HG03280 (cell line): ENCODE measurements at regions not wholly inside any gene's neighbourhood (a gene's known extent, or its start where the extent isn't known, plus 50 kb on each side); places are given as distances from the start of the nearest gene placed in this dataset.

Source experiments
- ATAC-seq: cut with Tn5 transposase; IDR thresholded peaks from one replicate; pipeline ENCODE4 v1.9.1; 2021; ENCODE audit warnings: mild to moderate bottlenecking, moderate library complexity; ENCODE audit not compliant: unreplicated experiment

DNA sequence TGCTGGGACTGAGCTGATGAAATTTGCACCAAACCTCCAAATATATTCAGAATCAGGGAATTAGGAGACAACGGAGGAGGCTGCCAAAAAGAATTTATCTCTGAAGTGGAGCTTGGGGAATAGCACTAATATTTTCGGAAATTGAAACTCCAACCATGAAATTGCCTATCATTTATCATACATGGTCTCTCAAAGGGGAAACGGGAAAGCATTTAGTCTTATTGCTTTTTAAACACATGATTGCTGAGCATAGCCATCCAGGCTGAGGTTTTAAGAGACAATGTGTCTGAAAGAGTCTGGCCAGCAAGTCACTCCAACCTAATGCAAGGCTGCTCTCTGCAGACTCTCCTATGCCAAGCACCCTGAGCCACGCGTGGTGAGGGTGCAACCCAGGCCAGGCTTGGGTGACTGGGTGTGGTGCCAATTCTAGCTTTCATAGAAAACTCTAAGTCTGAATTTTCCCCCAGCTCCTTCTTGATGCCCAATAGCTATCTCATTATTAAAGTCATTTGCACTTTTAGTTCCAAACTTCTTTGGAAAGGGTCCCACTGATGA lies 200.2 kb downstream of the RPLP1 start:
- no peak for ATAC-seq

- ATAC-seq: no peak
These were observed 200.7 kb downstream of the RPLP1 start for GRCh38 chr15:69653306-69653705.

- ATAC-seq: no peak
These were observed 201.2 kb downstream of the RPLP1 start for GRCh38 chr15:69653846-69654245.

DNA sequence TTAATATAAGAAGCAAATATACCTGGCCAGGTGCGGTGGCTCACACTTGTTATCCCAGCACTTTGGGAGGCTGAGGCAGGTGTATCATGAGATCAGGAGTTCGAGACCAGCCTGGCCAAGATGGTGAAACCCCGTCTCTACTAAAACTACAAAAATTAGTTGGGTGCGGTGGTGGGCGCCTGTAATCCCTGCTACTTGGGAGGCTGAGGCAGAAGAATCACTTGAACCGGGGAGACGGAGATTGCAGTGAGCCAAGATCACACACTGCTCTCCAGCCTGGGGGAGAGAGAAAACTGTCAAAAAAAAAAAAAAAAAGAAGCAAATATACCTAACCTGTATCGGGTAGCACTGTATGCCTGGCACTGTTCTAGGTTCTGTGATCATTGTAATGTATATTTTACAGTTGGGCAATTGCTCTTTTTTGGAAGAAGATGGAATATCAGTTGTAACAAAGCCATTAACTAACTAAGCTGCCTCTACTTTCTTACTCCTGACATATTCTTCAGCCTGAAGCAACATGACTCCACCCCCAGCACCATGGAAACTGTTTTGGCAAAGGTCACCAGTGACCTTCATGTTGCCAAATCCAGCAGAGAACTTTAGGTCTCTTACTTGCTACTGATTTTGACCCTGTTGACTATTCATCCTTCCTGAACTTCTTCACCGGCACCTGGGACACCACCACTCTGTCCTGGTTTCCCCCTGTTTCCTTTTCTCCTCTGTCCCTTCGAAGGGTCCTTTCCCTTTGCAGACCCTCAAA lies 203.8 kb downstream of the RPLP1 start:
- no peak for ATAC-seq

- ATAC-seq: no peak
These were observed 205.0 kb downstream of the RPLP1 start for GRCh38 chr15:69657626-69658025.

- ATAC-seq: no peak
These were observed 205.9 kb downstream of the RPLP1 start for GRCh38 chr15:69658411-69658945.

GRCh38 chr15:69659454-69660050 lies 206.9 kb downstream of the RPLP1 start:
- no peak for ATAC-seq

DNA sequence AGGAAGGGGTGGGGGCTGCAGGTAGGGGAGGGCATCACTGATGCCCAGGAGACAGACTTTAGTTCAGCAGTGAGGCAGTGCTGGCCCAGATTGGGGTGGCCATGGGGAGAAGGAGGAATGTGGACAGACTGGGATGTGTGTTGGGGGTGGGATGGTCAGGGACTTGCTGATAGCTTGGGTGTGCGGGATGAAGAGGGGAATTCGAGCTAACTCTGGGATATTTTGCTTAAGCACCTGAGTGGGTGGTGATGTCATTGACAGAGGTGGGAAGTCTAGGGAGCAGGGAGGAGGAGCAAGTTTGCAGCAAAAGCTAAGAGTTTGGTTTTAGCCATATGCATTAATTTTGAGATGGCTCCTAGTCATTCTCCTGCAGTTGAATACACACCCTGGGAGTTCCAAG lies 207.5 kb downstream of the RPLP1 start:
- no peak for ATAC-seq

- ATAC-seq: no peak
These were observed 208.2 kb downstream of the RPLP1 start for GRCh38 chr15:69660658-69661405.

GRCh38 chr15:69661446-69661845 lies 208.8 kb downstream of the RPLP1 start:
- ATAC-seq: no peak

DNA sequence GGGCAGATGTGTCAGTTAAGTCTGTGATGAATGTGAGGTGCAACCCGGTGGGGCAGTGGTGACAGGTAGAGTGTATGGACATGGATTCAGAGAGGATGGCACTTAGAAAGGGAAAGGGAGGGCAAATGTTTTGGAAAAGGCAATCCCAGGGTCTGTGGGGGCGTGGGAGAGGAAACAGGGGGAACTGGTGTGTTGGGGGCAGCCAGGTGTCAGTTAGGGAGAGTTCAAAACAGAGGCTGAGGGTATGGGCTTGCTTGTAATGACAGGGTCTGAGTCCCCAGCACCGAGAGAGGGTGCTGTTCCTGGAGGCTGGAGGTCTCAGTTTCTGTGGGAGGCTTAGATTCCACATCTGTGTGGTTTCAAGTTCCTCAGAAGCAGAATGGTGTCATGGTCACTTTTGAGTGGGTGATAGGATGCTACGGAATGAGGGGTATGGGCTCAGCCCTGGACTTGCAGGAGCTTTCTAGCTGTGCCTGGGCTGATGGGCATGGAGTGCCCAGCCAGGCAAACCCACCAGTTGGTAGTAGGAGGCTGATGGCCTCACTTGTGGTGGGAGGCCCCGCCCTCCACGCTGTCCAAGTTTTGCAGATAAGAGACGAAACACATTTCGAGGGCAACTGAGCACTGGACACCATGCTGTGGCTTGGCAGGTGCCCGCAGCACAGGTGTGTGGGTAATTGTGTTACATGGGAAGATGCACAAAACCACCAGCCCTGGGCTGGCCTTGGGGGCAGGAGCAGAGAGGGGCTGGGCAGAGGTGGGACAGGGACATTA lies 209.4 kb downstream of the RPLP1 start:
- no peak for ATAC-seq

GRCh38 chr15:69662645-69663000 lies 210.0 kb downstream of the RPLP1 start:
- ATAC-seq: no peak

DNA sequence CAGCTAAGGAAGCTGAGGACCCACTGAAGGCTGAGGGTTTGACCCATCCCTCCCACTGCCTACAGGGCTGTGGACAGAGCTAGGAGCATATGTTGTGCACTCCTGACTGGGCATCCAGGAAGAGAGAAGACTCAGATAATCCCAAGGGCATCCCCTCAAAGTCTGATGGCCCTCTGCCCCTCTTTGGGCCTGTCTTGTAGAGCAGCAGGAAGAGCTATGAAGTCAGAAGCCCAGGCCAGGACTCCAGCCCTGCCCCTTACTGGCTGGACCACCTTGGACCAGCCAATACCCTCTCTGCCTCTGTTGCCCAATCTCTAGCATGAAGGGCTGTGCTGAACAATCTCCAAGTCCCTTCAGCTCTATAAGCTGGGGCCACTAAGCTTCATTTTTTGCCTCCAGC lies 210.8 kb downstream of the RPLP1 start:
- ATAC-seq: no peak

- ATAC-seq: no peak
These were observed 211.4 kb downstream of the RPLP1 start for GRCh38 chr15:69663982-69664381.

DNA sequence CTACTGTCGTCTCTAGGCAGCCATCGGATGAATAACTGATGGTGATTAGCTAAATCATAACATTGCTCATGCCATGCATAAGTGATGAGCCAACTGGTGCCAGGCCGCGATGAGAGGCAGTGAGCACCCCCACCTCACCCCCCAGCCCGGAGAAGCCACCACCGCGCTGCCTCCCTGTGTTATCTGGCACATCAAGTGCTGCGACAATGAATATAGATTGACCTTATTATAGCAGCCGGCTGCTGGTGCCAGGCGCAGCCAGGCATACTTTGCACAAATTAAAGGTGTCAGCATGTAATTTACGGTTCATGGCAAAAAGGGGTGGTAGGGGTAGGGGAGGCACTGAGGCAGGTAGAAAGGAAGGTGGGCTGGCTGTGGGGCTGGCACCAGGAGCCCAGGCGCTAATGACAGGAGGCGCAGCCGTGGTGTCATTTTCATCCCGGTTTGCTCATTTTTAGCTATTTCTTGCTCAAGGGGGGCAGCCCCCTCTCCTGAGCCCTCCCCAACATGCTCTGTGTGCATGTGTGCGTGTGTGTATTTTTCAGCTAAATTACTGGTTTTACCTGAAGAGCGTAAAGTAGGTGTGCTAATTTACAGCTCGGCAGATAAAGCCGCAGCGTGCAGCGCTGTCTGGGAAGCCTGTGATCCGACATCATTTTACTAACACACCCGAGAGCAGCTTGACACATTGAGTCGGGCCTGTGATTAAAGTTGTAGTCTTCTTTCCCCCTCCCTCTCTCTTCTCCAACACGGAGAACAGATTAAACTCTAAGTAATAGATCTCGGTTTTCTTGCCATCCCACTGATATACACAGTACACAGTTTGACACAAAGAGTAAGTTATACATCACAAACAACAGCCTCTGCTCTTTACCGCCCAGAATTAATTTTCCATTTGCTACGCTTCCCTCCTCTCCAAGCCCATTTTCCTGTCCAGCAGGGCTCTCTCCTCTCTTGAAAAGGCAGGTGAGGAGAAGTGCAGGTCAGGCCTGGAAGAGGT lies 212.3 kb downstream of the RPLP1 start:
- ATAC-seq: no peak

DNA sequence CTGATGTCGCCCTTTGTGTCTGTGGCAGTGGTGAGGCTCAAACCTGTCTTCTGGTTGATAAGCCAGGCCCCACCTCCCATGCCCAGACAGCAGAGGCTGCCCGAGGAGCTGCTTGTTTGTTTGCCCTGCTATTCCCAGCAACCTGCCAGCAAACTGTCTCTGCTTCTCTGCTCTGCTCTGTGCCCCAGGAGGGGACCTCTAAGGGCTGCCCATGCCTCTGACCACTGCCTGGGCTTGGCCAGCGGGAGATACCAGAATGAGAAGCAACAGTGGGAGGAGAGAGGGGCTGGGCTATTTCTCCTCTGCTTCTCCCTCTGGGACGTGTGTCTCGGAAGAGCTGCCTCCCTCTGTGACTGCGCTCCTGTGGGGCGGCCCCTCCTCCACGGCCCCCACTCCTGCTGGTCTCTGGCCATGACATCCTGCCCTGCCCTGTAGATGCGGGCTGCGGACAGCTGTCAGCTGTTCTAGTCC lies 213.1 kb downstream of the RPLP1 start:
- no peak for ATAC-seq

- ATAC-seq: peak; percentile 17
These were observed 213.8 kb downstream of the RPLP1 start for GRCh38 chr15:69666441-69666882.

DNA sequence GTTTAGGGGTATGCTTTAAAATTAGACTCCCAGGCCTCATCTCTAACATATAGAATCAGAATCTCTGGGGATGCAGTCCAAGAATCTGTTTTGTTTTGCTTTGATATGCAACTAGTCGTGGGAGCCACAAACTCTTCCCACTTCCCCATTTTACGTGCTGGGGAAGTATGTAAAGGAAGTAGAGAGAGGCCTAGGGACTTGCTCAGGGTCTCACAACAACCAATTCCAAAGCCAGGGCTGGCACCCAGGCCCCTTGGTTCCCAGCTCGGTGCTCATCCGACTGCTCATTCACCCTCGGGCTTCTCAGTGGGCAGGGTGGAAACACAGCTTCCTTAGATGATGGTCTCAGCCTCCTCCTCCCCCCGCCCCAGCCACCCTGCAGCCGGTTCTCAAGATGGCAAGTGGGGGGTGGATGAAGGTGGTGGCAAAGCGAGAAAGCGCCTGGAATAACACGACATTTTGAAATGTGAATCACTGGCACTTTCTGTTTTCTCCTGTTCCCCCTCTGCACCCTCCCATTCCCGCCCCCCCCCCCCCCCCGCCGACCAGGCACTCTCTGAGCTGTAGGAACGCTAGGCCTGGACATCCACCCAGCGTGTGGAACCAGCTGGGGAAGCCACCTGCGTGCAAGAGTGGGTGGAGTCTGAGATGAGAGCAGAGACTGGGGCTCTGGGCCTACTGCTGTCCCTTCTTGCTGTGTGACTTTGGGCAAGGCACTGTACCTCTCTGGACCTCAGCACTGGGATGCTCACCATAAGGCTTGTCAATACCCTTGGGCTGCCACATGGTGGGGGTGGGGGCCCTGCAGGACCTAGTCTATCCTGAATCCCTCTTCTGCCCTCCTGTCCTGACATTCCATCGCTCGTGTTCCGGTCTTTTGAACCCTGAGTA lies 214.5 kb downstream of the RPLP1 start:
- ATAC-seq: peak; percentile 35
